A673 (cell line): ENCODE measurements at regions not wholly inside any gene's neighbourhood (a gene's known extent, or its start where the extent isn't known, plus 50 kb on each side); places are given as distances from the start of the nearest gene placed in this dataset.

Experiments used
- EZH2 ChIP-seq: fragments of 200-600 bp; sonication (generic); IDR thresholded peaks from 2 replicates; pipeline ENCODE4 v1.6.1; 2017; ENCODE audit warnings: borderline replicate concordance, low read depth, mild to moderate bottlenecking, mixed read lengths, antibody characterized with exemption, low read length; ENCODE audit not compliant: poor library complexity, severe bottlenecking
- TF ChIP-seq, protein P1 (sequence below): fragments of 300-800, 200-600 bp; sonication (generic); conservative IDR thresholded peaks from 2 replicates; pipeline ENCODE4 v1.5.1; 2017; ENCODE audit warnings: low read depth, mild to moderate bottlenecking, antibody characterized with exemption, low read length, moderate library complexity, mixed read lengths

DNA sequence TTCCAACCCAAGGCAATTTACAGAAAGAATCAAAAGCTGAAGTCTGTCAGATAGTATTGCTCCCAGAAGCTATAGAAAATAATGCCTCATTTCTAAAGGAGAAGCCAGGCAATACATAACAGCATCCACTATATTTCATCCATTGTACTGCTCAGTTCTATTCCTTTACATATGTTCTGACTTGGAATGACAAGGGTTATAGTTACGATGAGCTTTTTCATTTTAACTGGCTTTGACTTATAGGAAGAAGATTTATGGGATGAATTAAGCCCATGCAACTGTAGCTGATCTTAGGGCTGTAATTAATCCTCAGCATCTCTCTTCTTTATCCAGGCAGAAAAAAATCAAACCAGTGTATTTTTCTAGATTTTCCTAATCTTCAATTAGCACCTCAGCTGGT is 676.3 kb upstream of the CCDC54 start:
- TF ChIP-seq, protein P1, sequence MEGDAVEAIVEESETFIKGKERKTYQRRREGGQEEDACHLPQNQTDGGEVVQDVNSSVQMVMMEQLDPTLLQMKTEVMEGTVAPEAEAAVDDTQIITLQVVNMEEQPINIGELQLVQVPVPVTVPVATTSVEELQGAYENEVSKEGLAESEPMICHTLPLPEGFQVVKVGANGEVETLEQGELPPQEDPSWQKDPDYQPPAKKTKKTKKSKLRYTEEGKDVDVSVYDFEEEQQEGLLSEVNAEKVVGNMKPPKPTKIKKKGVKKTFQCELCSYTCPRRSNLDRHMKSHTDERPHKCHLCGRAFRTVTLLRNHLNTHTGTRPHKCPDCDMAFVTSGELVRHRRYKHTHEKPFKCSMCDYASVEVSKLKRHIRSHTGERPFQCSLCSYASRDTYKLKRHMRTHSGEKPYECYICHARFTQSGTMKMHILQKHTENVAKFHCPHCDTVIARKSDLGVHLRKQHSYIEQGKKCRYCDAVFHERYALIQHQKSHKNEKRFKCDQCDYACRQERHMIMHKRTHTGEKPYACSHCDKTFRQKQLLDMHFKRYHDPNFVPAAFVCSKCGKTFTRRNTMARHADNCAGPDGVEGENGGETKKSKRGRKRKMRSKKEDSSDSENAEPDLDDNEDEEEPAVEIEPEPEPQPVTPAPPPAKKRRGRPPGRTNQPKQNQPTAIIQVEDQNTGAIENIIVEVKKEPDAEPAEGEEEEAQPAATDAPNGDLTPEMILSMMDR: no peak
- no peak for TF ChIP-seq EZH2
